HG03066 (cell line): ENCODE measurements at regions not wholly inside any gene's neighbourhood (a gene's known extent, or its start where the extent isn't known, plus 50 kb on each side); places are given as distances from the start of the nearest gene placed in this dataset.

ENCODE experiments used
- ATAC-seq: cut with Tn5 transposase; IDR thresholded peaks from one replicate; pipeline ENCODE4 v1.9.1; 2021; ENCODE audit warnings: low read depth; ENCODE audit not compliant: unreplicated experiment

DNA sequence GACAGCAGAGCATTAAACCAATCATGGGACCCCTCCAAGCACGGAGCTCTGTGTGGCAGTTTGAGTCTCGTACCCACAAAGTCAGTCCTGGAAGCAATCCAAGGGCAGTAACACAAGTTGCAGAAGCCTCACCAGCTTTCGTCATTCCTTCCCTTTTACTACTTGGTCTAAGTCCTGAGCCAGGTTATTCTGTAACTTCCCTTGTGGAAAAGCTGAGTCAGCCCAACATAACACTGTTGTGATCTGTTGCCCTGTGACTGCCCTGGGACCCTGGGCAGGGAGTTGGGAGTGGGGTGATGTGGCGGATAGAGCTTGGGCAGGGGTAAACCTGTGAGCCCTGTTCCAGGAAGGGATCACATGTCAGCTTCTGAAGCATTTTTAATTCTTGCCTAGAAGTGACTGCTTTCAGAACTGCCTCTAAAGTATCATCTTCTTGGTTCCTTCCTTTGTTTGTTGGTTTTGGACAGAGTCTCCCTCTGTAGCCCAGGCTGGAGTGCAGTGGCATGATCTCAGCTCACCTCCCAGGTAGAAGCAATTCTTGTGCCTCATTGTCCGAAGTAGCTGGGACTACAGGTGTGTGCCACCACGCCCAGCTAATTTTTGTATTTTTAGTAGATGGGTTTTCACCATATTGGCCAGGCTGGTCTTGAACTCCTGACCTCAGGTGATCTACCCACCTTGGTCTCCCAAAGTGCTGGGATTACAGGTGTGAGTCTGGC, 183.7 kb upstream of the JAG1 start:
- no peak for ATAC-seq

DNA sequence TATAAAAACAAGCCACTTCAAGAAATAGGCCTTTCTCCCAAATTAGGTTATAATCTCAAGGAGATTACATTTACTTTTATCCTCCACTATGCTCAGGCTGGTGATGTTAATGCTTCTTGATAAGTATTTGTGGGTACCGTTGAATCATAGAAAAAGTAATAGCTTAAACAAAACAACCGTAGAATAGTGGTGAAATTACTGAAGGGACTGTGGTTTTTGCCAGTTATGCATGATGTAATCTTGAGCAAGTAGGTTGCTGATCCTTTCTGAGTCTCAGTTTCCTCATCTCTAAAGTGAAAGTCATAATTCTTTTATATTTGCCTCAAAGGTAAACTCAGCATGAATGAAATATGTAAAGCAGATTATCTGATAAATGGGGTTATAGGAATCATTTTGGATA, 187.3 kb upstream of the JAG1 start:
- no peak for ATAC-seq

DNA sequence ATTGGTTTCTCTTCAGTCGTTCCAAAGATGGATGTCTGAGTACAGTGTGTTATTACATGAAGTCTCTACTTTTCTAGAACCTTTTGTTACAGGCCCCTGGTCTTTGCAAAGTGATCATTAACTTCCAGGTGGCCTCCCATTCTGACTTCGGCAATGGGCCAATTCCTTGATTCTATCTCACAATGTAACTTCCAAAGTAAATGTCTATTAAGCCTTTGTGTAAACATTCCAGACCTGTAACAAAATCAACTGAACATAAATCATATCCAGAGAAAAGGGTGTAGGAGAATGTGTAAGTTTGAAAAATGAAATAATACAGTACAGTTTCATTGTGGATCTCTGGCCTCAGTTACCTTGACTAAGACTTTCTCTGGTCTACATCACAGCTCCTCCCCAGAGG, 187.8 kb upstream of the JAG1 start:
- no peak for ATAC-seq

DNA sequence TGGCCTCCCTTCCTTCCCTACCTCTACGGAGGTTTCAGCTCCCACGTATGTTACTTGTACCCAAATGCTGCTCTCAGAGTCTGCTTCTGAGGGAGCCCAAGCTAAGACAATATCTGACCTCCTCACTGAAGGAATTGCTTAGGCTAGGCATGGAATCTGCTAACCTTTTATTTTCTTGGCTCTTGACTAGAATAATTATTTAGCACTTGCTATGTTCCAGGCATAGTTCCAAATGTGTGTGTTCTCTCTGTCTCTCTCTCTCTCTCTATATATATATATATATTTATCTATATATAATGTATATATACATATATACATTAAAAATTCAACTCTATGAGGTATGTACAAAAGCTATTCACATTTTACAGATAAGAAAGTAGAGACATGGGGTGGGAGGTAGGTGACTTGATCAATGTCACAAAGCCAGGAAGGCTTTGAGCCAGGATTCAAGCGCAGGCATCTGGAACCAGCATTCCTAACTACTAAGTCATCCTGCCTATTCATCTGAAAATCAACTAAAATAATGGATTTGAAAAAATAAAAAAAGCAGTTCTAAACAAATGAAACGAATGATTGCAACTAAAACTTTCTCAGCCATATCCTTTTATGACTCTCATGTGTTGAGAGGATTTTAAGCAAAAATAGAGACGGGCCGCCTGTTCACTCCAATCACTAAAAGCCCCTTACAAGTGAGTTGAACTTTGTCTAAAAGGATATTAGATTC, 189.7 kb upstream of the JAG1 start:
- no peak for ATAC-seq

DNA sequence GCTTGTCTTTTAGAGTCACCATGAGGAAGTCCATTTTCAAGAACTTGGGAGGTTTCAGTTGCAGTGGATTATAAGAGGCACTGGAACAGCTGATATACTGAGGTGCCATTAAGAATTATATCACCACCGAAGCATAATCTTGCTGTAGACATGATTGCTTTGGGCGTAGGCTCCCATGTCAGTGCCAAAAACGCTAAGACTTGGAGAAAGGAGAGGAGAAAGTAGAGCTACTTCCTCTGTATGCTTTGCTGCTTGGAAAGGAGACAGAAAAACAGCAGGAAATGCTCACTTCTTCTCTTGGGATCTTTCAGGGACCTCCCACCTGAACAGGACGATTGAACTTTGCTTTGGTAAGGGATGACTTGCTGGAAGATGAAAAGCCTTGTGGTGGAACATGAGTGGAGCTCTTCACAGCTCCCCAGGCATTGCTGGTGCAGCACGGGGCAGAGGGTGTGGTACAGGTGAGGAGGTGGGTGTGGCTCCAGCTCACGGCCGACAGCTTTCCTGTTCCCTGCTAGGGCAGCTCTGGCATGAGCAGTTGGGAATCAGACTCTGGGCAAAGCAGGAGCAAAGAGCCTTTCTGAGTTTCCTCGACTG, 190.4 kb upstream of the JAG1 start:
- ATAC-seq, result no peak

DNA sequence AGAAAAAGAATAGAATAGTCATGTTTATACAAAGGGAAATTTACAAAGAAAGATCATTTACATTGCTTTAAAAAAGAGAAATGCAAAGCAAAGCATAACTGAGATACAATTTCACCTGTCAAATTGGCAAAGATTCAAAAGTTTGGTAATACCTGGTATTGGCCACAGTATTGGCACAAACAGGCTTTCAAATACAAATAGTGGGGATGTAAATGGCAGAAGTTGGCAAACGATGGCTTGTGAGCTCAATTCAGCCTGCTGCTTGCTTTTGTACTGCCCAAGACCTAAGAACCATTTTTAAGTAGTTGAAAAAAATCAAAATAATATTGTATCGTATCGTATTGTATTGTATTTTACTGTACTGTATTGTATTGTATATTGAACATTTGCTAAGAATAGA, 194.5 kb upstream of the JAG1 start:
- no peak for ATAC-seq

DNA sequence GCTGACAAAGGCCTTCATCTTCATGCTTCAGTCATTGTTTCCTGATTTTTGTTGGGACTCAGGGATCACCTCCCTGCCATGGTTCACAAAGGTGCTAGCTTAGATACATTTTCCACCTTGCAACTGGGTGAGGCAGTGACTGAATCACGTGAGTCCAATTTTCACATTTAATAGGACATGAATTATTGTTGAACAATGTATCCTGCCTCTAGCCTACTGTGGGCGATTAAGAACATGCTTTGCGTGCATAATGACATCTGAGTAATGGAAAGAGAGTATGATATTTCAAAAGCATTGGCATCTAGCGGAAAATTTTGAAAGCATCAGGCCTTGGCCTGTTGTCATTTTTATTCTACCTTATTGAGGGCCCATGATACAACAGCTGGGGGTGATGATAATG, 199.2 kb upstream of the JAG1 start:
- ATAC-seq, result no peak

DNA sequence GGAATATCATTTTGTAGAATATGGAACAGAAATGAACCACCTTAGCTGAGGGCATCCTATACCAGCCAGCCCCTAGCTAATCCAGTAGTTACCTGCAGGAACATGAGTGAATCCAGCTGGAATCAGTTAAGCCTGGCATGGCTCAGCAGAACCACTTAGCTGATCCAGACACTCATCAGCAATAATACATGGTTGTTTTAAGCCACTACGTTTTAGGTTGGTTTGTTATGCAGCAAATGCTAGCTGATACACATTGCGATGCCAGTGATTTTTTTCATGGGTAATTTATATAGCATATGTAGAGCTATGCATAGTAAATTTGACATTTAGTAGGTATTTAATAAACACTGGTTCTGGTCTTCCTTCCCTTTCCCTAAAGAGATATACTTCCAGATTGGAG, 201.9 kb upstream of the JAG1 start:
- no peak for ATAC-seq

DNA sequence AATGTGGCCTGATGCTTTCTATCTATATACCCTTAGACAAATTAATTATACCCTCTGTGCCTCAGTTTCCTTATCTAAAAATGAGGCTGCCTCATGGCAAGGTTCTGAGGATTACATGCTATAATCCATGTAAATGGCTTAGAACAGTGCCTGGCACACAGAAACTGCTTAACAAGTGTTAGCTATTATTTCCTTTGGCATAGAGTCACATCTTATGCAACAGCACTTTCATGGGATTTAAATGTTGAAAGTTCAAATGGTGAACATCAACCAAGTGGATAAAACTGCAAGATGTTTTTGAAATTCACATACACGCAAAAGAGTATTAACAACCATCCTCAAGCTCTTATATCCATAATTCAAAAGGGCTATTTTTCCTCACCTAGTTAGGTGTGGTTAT, 202.8 kb upstream of the JAG1 start:
- no peak for ATAC-seq

DNA sequence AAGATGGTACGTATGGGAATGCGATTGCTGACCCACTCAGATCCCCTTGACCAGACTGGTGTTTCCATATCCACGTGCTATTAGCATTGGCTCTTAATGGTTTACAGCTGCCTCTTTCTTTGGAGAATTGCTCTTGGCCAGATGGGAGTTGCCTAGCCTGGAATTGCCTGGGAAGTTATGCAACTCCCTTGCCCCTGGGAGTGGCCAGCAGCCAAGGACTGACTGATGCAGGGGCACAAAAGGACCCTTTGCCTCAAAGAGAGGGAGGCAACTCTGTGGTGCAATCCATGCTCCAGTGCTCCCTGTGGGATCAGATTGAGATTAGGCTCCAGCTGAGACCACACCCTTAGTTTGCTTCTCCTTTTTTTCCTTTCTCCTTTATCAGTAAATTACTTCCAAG, 203.5 kb upstream of the JAG1 start:
- ATAC-seq, result no peak

DNA sequence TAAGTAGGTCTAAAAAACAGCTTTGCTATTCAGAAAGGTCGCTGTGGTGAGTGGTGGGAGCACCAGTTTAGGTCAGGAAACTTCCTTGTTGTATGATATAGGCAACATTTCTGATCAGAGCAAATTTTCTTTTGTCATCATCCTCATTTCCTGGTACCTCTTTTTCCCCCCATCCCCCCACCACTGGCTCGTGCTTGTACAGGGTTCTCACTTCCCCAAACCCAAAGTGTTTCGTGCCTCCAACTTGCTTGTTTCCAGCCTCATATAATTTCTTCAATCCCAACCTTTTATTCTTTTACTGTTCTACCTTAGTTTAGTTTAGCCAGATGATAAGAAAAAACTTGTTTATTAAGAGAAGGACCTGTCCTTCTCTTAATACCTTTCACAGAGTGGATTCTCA, 209.4 kb upstream of the JAG1 start:
- ATAC-seq, result no peak

DNA sequence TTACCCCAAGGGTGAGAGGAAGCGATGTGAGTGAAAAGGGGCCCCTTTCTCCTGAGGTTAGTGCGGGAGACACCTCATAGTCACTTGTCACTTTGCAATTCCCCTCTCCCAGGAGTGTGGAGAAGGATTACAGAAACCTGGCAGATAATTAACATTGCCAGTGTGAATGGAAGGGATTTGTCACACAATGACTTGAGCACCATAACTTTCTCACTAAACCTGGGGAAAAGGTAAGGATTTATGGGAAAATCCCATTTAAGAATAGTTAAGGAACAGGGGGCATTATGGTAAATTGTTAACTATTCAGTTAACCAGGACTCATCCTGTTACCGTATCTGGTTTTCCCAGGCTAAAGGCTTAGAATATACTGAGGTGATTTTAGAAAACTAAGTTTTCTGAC, 219.5 kb upstream of the JAG1 start:
- no peak for ATAC-seq

DNA sequence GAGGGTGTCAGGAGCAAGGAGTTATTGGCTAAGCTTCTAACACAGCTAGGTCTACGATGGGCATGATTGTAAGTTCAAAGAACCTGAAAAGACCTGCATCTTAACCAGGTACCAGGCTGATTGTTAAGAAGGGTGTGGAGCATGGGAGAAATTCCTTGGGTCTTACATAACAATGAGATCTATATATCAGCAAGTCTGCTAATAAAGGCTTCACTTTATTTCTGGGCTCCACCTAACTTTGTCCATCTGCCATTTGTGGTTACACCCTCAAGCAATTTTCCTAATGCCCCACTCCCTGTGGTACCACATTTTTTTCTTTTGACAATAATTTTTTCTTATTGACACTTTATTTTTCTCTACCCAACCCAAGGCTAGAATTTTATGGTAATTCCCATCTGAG, 223.5 kb upstream of the JAG1 start:
- no peak for ATAC-seq

DNA sequence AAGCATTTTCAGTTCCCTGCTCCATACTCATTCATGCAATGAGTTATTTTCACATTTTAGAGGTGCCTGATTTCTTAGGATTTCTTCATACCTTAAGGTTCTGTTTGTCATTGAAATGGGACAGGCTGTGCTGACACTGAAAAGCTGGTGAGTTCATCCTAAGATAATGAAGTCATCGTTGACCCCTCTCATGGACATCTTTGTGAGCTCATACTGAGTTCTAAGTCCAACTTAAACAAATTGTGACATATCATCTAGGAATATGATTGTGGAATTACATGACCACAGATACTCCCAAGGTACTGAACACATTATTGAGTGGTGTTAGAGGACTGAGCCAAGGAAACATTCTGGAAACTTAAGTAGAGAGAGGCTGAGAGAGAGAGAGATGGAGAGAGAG, 224.8 kb upstream of the JAG1 start:
- no peak for ATAC-seq

DNA sequence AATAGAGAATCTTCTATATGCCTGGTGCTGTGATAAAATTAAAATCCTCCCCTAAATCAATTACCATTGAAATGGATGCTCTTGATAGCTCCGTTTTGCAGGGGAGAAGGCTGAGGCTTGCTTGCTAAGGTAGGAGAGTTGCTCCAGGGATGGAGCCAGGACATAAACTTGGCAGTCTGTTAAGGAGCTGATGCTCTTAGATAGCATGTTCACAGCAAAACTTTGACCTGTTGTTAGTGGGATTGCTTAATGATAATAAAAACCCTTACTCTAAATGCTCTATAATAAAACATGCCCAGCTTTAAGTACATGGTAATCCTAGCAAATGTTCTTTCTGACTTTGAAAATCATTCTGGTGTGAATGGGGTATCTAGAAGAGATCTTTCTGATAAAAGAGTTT, 228.4 kb upstream of the JAG1 start:
- no peak for ATAC-seq

DNA sequence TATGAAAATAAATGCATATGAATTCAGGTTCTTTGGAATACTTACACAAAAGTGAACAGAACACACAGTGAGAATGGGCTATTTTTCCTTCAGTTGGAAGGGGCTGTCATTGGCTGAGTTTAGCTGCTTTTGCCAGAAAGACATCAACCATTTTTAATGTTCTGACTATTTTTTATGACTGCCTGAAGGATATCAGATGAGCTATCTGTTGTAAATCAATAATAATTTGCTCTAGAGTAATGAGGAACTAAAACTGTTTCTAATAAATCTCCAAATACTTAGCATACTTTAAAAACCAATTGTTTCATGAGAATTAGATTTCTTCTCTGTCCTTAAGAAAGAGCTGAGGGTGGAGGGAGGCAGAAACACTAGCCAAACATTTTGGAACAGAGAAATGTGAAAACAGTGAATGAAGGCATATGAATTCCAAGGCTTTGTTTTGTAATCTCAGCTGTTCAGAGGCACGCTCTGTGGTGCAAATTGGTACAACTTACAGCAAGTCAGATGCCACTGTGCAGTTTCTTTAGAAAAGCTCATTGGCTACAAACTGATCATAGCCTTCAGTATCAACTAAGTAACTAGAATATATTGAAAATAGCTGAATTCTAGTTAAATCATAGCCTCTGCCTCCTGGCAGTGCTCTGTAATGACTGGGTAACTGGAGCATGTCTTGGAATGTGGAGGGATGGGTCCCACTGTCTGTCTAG, 228.9 kb upstream of the JAG1 start:
- ATAC-seq, result no peak

DNA sequence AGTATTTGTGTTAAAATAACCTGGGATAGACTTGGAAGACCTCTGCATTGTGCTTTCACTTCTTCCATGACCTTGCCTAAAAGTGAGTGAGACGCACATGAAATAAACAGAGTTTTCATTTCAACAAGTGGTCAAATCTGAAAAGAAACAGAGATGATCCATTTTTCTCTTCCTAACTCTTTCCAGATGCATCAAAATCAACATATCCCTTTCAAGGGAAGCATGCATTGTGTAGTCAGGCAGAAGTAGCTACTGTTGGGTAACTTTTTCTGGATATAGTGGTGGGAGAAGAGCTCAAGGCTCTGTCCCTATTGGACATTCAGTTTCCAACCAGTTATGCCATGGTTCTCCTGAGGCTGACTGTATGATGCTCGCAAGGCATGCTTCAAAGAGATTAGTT, 233.0 kb upstream of the JAG1 start:
- no peak for ATAC-seq

DNA sequence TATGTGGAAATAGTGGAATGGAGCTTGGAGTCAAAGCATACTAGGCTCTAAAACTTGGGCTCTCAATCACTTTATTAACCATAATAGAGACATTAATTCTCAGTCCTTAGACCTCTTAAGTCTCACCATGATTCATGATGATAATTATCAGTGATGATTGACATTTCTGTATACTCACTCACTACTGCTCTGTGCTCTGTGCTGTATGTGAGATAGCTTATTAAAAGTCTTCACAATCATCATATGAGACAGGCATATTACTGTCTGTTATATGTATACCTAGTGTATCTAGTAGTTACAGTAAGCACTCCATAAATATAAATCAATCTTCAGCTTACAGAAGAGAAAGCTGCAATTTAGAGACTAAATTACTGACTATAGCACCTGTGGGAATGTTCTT, 236.0 kb upstream of the JAG1 start:
- no peak for ATAC-seq

DNA sequence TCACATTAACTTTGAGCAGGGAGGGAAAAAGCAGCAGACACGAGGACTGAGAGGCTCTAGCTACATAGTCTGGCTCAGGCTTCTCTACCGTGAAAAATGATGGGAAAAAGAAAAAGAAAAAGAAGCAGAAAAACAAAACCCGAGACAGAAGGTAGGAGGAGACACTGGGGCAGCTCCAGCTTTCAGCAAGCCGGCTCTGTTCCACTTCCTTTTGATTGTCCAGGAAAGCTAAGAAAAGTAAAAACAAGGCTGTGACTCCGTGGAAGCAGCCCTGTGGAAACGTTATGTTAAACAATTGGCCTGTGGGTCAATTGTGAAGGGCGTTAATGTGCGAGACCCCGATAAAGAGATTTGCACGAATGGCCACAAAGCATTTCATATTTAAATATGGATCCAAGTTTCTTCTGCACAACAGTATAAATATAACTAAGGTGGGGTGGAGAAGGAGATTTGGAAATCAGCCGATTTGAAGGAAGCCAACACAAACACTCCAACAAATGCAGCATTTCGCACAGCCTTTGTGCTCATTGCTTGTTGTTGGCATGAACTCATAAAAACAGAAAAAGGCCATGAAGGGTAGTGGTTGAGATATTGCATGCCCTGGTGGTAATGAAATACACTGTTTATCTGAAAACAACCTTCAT, 236.9 kb upstream of the JAG1 start:
- no peak for ATAC-seq

DNA sequence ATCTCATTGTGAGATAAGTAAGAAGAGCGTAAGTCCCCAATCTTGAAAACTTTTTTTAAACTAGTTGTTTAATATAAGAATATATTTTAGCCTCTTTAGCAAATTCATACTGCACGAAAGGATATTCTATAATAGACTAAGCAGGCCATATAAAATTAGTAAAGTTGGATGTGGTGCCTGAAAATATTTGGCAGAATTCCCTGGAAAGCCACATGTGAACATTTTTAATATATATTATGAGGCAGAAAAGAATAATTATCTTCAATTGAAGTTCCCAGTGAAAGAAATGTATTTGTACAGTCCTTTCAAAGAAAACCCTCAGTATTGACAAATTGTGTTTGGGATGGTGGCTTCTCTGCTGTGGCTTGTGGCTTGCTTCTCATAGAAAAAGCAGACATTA, 237.5 kb upstream of the JAG1 start:
- no peak for ATAC-seq

DNA sequence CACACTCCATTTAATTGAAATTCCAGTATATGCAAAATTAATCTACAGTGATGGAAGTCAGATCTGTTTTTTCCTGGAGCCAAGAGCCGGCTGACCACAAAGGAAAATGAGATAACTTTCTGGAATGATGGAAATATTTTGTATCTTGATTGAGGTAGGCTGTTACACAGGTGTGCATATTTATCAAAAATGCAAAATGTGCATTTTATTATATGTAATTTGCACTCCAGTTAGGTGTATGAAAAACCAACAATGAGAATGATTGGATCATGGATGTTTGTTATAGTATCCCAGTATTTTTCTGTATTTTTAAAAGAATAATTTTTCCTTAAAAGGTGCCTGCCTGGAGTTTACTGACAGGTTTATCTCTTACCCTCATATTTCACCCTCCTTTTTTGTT, 242.0 kb upstream of the JAG1 start:
- ATAC-seq, result no peak
